OCI-LY3 (cell line): ENCODE measurements at regions not wholly inside any gene's neighbourhood (a gene's known extent, or its start where the extent isn't known, plus 50 kb on each side); places are given as distances from the start of the nearest gene placed in this dataset.

ENCODE experiments used
- CTCF ChIP-seq: fragments of 200-600, 300-600 bp; sonication (generic); IDR thresholded peaks from 2 replicates; pipeline ENCODE4 v1.5.1; 2014; ENCODE audit warnings: antibody characterized with exemption, low read length, low read depth
- EZH2phosphoT487 ChIP-seq: fragments of 200-600 bp; shearing (Covaris generic); IDR thresholded peaks from 2 replicates; pipeline ENCODE4 v1.6.1; 2018; ENCODE audit warnings: antibody characterized with exemption, mixed run types, low read depth

DNA sequence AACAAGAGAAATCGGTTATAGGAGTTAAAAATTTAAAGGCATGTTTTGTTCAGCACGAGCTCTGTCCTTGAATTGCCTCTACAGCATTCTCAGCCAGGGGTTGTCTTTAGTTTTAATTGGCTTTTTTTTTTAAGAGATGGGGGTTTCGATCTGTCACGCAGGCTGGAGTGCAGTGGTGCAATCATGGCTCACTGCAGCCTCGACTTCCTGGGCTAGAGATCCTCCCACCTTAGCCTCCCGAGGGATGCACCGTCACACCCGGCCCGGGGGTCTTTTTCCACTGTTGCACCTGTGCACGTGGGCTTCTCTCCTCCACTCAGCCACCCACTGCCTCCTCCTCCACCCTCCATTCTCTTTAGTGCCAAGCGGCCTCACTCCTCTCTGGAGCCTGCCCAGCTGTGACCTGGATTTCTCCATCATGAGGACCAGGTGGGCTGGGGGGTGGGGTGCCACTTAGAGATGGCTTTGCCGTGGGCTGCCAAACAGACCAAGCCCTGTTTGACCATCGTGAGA is 106.8 kb upstream of the SEC14L1 start:
- TF ChIP-seq CTCF (no peak), EZH2phosphoT487 (no peak)
